IPS DF 6.9 (cell line): ENCODE measurements at regions not wholly inside any gene's neighbourhood (a gene's known extent, or its start where the extent isn't known, plus 50 kb on each side); places are given as distances from the start of the nearest gene placed in this dataset.

Experiments
- DNase-seq: peaks from one replicate; pipeline ENCODE4 v3.0.0-alpha.2; 2013; ENCODE audit warnings: low read depth, low spot score
- H3K27ac ChIP-seq: one replicate; pipeline ENCODE4 v1.5.1; 2013; ENCODE audit warnings: low read length, control low read depth
- H3K27me3 ChIP-seq: 2 replicates; pipeline ENCODE4 v1.6.1; 2013; ENCODE audit warnings: mild to moderate bottlenecking, low read length; ENCODE audit not compliant: control insufficient read depth, insufficient read depth
- H3K36me3 ChIP-seq: 2 replicates; pipeline ENCODE4 v1.6.1; 2013; ENCODE audit warnings: low read length; ENCODE audit not compliant: control insufficient read depth, insufficient read depth
- H3K4me1 ChIP-seq: 2 replicates; pipeline ENCODE4 v1.6.1; 2013; ENCODE audit warnings: low read length; ENCODE audit not compliant: control insufficient read depth, insufficient read depth
- H3K4me3 ChIP-seq: 2 replicates; pipeline ENCODE4 v1.5.1; 2013; ENCODE audit warnings: mild to moderate bottlenecking, low read length
- H3K9me3 ChIP-seq: 2 replicates; pipeline ENCODE4 v1.6.1; 2013; ENCODE audit warnings: low read length, inconsistent platforms; ENCODE audit not compliant: control insufficient read depth, insufficient read depth
- WGBS: extraction: QIAGEN DNeasy Blood & Tissue Kit; methylation state at CpG from one replicate; pipeline ENCODE4 v1.1.7; 2013; ENCODE audit warnings: mixed read lengths, missing lambda C conversion rate; ENCODE audit not compliant: insufficient read length, insufficient coverage; 5-methylcytosine and 5-hydroxymethylcytosine counted together

DNA sequence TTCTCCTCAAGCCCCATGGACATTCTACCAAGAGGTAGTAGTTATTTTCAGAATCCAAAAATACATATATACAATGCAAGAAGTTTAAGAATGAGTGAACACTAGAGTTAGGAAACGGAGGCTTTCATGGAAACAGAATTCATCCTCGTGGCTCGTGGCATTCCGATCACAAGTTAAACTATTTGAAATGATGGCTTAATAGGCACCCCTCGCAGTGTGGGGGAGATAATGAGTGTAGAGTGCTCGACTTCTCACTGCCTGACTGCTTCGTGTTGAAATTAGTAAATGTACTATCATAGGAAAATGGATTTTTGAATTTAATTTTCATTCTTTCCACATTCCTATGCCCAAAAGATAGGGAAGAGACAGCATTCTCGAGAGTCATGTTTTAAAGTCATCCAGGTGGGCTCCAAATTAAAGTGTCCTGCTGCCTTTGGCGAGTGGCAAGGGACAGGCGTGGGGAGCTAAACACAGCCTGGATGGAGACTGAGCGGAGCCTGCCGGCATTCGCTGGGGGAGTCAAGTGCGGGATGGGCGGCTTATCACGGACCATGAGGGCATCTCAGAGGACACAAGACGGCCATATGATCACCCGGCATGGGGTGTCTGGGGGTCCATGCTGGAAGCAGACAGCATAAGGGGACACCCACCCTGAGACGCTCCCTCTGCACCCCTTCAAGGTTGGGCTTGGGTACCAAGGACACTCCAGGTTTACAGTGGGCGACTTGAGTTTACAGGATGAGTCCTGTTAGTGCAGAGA is 165.2 kb downstream of the TEX29 start:
- H3K4me1 ChIP-seq = no peaks in the 10 kb centered on the region
- no CpG with 5 or more reads among the region's 20 CpGs for WGBS
- H3K9me3 ChIP-seq = 0 out of 2 replicates have a peak, but pooled peaks cover 2% of the 10 kb centered on the region
- no peak overlapping the region for H3K4me3 ChIP-seq
- DNase-seq = no peak
- no peaks in the 10 kb centered on the region for H3K27me3 ChIP-seq
- H3K27ac ChIP-seq = no peak overlapping the region
- H3K36me3 ChIP-seq = no peaks in the 10 kb centered on the region

GRCh38 chr13:111486331-111486730 is 165.9 kb downstream of the TEX29 start:
- Histone ChIP-seq H3K27ac (no peak overlapping the region), H3K36me3 (no peaks in the 10 kb centered on the region), H3K27me3 (no peaks in the 10 kb centered on the region), H3K9me3 (0 out of 2 replicates have a peak, but pooled peaks cover 2% of the 10 kb centered on the region), H3K4me1 (no peaks in the 10 kb centered on the region), H3K4me3 (no peak overlapping the region)
- DNase-seq = no peak
- WGBS = no CpG with 5 or more reads among the region's 8 CpGs

DNA sequence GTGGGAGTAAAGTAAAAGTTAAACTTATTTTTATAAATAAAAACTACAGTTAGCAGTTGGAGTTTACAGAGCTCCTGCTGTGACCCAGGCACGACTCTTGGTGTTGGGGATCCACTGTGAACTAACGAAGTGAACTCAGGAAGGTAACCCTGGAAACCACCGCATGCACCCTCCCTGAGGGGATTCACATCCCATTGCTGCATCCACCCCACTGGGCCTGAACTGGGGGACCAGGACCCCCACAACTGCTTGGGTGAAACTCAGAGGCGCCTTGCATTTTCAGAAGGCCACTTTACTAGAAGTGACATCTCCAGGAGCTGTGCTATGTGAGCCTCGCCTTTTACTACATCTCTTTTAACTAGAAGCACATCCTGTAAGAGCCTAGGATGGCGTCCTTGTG is 166.4 kb downstream of the TEX29 start:
- WGBS = no CpG with 5 or more reads among the region's 6 CpGs
- Histone ChIP-seq H3K36me3 (no peaks in the 10 kb centered on the region), H3K4me3 (no peak overlapping the region), H3K4me1 (no peaks in the 10 kb centered on the region), H3K27me3 (no peaks in the 10 kb centered on the region), H3K27ac (no peak overlapping the region), H3K9me3 (0 out of 2 replicates have a peak, but pooled peaks cover 2% of the 10 kb centered on the region)
- no peak for DNase-seq

DNA sequence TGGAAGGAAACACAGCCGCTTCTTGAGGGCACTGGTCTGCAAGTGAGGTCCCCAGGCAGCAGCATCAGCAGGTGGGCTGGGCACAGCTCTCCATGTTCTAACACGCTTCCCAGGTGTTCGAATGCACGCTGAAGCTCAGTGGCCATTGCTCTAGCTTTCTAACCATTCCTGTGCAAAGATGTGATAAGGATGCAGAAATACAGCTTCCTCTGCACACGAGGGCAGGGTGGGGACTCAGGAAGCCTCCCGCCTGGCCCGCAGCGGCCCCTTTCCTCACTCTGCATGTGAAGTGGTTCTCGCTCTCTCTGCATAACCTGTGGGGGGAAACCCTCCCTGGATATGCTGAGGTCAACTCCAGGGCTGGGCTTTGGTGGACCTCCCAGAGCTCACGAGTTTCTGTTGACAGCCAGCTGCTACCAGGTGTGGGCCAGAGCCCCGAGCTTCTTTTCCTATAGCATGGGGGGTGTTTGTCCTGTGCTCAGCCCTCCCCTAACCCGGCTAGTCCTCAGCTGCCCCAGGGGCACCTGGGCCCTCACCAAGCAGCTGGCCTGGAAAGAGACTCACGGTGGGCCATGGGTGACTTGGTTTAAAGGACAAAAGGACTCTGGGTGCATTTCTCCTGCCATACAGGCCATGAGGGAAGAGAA is 168.2 kb downstream of the TEX29 start:
- Histone ChIP-seq H3K4me3 (no peak overlapping the region), H3K27me3 (no peaks in the 10 kb centered on the region), H3K4me1 (no peaks in the 10 kb centered on the region), H3K36me3 (no peaks in the 10 kb centered on the region), H3K9me3 (0 out of 2 replicates have a peak, but pooled peaks cover 2% of the 10 kb centered on the region), H3K27ac (no peak overlapping the region)
- DNase-seq = no peak
- no CpG with 5 or more reads among the region's 13 CpGs for WGBS

GRCh38 chr13:111489301-111489700 is 168.9 kb downstream of the TEX29 start:
- H3K27ac ChIP-seq = no peak overlapping the region
- DNase-seq = no peak
- no CpG with 5 or more reads among the region's 8 CpGs for WGBS
- H3K27me3 ChIP-seq = no peaks in the 10 kb centered on the region
- no peaks in the 10 kb centered on the region for H3K4me1 ChIP-seq
- H3K9me3 ChIP-seq = 0 out of 2 replicates have a peak, but pooled peaks cover 2% of the 10 kb centered on the region
- H3K4me3 ChIP-seq = no peak overlapping the region
- H3K36me3 ChIP-seq = no peaks in the 10 kb centered on the region

- no peaks in the 10 kb centered on the region for H3K36me3 ChIP-seq
- H3K4me3 ChIP-seq = no peak overlapping the region
- H3K27ac ChIP-seq = no peak overlapping the region
- H3K9me3 ChIP-seq = 0 out of 2 replicates have a peak, but pooled peaks cover 2% of the 10 kb centered on the region
- DNase-seq = no peak
- no CpG with 5 or more reads among the region's 6 CpGs for WGBS
- H3K27me3 ChIP-seq = no peaks in the 10 kb centered on the region
- no peaks in the 10 kb centered on the region for H3K4me1 ChIP-seq
Measured at GRCh38 chr13:111490611-111491010, 170.2 kb downstream of the TEX29 start.

DNA sequence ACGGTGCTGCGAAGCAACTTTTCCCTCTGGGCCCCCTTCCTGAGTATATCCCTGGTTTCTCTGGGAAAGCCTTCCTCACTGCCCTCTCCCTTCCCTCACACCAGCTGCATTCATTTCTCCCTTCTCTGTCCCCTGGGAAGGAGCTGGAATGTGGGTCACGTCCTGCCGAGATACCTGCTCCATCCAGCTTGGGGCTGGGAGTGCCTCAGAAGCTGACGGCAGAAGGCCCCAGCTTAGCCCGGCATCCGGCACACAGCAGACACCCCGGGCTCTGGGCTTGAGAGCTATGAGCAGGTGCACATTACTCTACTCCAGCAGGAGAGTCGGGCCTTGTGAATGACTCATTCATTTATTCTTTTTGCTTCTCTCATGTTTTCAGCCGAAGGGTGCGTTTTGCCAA is 170.6 kb downstream of the TEX29 start:
- WGBS = no CpG with 5 or more reads among the region's 11 CpGs
- H3K27me3 ChIP-seq = no peaks in the 10 kb centered on the region
- no peak overlapping the region for H3K4me3 ChIP-seq
- H3K9me3 ChIP-seq = 0 out of 2 replicates have a peak, but pooled peaks cover 2% of the 10 kb centered on the region
- no peak overlapping the region for H3K27ac ChIP-seq
- no peaks in the 10 kb centered on the region for H3K4me1 ChIP-seq
- no peak for DNase-seq
- H3K36me3 ChIP-seq = no peaks in the 10 kb centered on the region

GRCh38 chr13:111491659-111492058 is 171.2 kb downstream of the TEX29 start:
- DNase-seq = no peak
- Histone ChIP-seq H3K27me3 (no peaks in the 10 kb centered on the region), H3K4me1 (no peaks in the 10 kb centered on the region), H3K36me3 (no peaks in the 10 kb centered on the region), H3K9me3 (0 out of 2 replicates have a peak, but pooled peaks cover 2% of the 10 kb centered on the region), H3K27ac (no peak overlapping the region), H3K4me3 (no peak overlapping the region)
- no CpG with 5 or more reads among the region's 10 CpGs for WGBS

DNA sequence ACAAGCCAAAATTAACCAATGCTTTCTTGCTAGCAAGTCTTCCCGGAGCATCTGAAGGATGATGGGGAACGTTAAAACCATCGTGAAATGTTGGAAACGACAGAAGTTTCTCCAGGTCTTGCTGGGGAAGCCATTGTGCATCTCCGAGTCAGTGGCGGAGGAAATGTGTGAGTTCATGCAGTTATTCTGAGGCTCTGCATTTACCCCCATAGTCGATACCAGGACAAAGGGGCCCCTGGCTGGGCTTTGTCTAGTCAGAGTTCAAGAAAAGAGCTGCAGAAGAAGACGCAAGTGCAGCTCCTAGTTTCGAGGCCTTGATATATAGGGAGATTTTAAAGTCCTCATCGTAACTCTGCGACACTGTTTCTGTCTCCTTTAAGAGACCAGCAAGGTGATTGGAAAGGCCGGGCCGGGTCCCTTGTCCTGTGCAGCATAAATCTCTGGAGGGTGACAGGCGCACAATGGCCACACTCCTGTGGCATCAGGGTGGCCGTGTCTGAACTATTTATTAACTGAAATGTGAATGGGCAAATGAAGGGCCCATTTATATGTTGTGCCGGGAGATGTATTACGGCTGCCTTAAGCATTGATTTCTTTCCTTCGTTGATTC is 172.0 kb downstream of the TEX29 start:
- Histone ChIP-seq H3K4me3 (no peak overlapping the region), H3K9me3 (no peaks in the 10 kb centered on the region), H3K4me1 (no peaks in the 10 kb centered on the region), H3K36me3 (no peaks in the 10 kb centered on the region), H3K27me3 (no peaks in the 10 kb centered on the region), H3K27ac (no peak overlapping the region)
- no CpG with 5 or more reads among the region's 18 CpGs for WGBS
- no peak for DNase-seq

DNA sequence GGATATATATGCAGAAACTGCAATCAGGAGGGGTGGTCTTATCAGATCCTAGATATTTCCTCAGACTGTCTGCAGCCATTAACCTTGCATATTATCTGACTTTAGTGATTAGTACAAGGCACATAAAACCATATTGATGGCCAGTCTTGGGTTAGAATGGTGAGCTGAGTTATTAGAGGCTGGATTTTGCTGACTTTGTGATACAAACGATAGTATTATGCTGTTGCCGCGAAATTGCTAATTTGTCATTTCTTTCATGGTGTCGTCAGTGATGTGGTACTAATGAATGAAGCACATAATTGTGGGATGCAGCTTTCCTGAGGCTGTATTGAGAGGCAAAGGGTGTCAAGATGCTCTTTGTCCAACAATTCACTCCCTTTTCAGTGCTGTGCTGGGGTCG is 172.5 kb downstream of the TEX29 start:
- WGBS = no CpG with 5 or more reads among the region's 5 CpGs
- no peak overlapping the region for H3K4me3 ChIP-seq
- H3K4me1 ChIP-seq = no peaks in the 10 kb centered on the region
- H3K36me3 ChIP-seq = no peaks in the 10 kb centered on the region
- no peaks in the 10 kb centered on the region for H3K27me3 ChIP-seq
- no peaks in the 10 kb centered on the region for H3K9me3 ChIP-seq
- no peak overlapping the region for H3K27ac ChIP-seq
- no peak for DNase-seq
